Inferior parietal cortex (tissue), 1 donor: ENCODE measurements at regions not wholly inside any gene's neighbourhood (a gene's known extent, or its start where the extent isn't known, plus 50 kb on each side); places are given as distances from the start of the nearest gene placed in this dataset.
"Not testable (repeated sequence)": the region's sequence is repeated elsewhere in the genome, so short reads cannot be mapped to it uniquely, and the experiment has no call there.

Source experiments
- DNase-seq: peaks from one replicate; pipeline ENCODE4 v3.0.0-alpha.2; 2016; ENCODE audit errors: extremely low spot score

DNA sequence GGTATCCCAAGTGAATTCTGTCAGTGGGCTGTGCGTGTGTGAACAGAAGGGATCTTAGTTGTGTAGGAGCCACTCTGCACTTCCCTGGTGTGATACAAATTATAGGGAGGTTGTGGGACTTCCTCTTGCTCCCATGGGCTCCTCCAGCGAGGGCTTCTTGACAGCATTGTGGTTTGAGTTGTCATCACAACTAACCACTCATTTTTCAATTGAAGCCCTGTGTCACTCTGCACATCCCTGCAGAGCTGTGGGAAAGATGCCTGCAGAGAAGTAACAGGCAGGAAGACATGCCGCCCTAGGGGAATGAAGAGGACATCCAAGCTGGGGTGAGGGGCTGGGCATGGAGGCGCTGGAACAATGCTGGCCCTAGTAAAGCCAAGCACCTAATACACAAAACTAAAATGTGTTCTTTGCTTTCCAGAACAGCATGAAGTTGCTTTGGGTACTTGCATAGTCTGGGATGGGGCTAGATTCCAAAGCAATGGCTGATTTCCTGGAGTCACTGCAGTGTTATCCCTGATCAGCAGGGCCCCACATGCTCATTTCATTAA, 692.5 kb downstream of the TOX3 start:
- DNase-seq: no peak

DNA sequence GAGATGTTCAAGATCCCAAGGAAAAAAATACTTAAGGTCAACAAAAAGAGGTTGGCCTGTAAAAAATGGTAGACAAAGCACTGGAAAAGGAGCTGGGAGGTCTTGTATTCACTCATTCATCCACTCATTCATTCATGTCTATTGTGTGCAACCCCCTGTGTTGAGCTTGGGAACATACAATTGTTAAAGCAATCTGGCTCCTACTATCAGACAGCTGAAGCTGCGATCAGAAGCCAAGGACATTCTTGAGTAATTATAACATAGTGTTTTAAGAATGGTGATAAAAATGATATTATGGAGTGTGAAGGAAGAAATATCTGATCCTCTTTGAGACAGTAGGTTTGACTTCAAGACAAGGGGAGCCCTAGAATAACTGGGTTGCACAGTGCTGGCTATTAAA, 693.4 kb downstream of the TOX3 start:
- no peak for DNase-seq

DNA sequence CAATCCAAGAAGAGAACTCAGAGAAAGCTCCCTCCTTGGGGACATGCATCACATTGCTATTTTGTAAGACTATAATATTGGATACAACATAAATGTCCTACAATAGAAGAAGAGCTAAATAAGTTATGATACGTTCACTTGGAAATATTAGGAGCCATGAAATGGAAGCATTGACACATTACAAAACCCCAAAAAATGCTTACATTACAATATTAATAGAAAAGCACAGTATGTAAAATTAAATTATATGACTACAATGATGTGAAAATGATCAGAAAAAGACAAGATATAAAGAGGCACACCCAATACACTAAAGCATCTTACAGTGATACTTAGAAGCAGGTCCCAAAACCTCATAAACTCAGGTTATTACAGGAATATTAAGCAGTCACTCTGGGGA, 694.1 kb downstream of the TOX3 start:
- DNase-seq: no peak

DNA sequence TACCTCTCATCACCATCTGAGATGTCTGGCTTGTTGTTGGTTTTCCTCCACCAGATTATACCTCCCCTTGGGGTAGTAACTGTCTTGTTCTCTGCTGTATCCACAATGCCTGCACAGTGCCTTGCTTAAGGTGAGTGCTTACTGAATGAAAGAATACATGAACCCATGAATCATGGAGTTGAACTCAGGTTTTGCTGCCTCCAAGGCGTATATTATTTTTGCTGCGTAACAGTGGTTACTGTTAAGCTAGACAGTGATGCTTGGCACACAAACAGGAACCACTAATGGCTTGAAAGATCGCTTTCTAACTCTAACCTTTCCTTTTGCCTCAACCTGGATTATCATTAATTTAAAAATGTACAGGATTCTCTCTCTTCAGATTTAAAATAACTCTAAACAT, 695.8 kb downstream of the TOX3 start:
- no peak for DNase-seq

DNA sequence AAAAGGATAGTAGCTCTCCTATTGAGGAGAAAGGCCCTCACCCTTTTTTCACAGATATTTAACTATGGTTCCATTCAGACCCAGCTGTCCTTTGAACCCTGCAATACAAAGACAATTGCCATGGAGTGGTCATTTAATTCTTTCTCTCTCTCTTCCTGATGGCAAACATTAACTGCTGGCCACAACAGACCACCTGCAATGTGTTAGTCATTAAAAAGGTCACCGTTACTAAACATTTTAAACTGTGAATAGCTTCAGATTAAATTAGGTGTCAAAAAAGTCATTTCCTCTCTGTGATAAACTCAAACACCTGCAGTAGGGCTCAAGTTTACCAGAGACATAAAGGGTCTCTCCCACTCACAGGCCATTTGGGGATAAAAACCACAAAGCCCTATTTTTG, 697.2 kb downstream of the TOX3 start:
- DNase-seq: no peak

DNA sequence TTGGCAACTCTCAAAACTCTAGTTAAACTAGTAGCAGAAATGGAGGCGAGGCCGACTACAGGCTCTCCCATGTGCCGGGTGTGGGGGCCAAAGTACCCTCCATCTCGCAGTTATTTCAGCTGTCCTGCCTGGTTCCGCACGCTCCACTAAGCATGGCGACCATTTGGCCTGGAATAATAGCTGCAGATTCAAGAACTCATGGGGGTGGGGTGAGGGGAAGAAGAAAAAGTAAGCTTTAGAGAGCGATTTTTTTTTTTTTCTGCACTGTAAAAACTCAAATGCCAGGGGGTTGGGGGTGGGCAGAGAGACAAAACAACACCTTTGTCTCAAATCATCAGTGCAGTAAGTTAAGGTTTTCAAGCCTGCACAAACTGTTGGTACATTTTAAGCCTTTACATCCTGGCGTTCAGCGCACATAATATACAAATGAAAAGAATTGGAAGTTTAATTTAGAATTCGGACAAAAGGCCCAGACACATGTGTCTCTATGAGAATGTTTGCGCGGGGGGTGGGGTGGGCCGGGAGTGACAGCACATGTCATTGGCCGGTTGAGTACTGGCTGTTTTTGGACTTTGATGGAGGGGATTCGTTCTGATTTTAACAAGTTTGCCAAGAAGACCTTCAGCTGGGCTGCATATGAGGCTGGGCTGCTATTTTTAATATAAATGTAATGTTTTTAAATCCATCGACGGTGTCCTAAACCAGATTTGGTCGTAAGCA, 694.7 kb upstream of the SALL1 start:
- DNase-seq: no peak

DNA sequence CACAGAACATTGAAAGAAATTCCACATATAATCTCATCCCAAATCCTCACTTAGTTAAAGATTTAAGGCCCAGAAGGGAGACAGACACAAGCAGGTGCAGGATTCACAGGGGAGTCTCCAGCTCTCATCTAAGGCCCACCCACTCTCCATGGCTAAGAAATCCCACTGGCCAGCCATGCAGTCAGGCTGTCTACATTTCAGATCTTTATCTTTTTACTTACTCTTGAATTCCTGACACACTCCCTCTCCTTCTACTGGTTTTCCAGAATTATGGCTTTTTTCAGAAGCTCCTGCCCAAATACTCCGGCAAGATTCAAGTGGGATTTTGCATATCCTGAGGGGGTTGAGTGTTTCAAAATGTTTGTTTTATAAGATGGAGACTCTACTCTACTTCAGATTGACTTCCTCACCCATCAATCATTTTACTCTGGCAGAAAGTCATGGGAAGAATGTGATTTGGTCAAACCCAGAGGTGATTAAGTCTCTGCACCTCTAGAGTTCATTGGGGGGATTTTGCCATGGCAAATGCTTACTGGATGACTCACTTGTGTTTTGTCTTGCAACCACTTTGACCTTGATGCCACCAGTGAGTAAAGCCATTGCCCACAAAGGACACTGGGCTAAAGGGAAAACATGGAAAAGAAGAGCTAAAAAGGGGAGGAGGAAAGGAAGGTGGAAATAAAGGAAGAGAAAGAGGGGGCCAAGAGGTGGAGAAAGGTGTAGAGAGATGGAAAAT, 688.8 kb upstream of the SALL1 start:
- no peak for DNase-seq

DNA sequence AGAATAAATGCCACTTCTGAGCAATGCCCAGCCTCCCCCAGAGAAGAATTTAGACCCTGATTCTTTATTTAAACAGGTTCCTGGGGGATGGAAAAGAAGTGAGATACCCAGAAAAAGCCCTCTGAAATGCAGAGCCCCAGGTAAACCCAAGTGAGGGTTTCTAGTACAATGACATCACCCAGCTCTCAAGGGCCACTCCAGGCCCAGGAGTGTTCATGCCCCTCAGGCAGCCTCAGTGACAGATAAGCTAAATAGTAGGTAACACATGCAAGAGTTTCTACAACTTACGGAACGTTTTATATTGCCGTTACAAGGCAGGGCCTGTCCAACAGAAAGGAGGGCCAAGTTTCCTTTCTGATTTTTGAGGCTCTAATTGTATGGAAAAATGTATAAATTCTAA, 683.7 kb upstream of the SALL1 start:
- DNase-seq: no peak

DNA sequence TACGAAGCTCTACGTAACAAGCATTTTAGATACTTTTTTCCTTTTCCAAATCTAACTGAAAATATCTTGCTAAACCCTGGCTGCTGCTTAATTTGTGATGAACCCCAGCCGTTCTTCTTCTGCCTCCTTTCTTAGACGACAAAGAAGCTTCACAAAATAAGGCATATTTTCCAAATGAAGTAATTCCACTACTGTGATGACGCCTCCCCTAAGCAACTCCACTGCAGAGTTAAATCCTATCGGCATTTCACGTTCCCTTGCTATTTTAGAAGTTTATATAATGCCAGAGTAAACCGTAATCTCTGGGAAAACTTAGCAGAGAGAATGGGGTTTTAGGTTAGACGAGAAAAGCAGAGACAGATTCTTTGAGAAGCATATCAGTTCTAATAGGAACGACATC, 683.1 kb upstream of the SALL1 start:
- DNase-seq: no peak

DNA sequence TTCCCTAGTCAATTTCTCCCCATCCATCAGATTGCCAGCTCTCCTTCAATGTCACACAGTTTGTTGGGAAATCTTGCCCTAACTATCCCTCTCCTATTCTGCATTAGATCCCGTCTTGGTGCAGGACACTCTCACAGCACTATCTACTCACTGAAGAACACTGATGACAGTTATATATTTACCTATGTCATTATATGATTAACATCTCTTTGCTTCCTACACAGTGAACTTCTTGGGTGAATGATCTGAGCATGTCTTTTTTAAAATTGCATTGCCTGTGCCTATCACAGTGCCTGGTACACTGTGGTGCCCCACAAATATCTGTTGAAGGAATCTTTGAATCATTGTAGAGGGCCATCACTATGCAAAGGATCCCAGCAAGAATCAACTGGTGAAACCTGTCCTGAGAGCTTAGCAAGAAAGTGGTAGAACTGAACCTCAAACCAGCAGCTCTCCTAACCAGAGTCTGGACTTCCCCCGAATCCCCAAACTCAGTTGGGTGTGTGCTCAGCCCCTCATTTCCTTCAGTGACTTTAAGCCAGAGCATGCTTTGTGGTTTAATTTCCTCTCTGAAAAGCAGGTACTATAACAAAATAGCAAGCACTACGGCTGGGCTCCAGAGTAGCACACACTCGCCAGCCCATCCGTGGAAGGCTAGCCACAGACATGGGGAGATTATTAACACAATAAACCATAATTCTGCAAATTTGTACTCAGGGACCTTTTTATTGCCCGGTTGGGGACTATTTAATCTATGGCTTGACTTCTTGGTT, 680.7 kb upstream of the SALL1 start:
- no peak for DNase-seq

DNA sequence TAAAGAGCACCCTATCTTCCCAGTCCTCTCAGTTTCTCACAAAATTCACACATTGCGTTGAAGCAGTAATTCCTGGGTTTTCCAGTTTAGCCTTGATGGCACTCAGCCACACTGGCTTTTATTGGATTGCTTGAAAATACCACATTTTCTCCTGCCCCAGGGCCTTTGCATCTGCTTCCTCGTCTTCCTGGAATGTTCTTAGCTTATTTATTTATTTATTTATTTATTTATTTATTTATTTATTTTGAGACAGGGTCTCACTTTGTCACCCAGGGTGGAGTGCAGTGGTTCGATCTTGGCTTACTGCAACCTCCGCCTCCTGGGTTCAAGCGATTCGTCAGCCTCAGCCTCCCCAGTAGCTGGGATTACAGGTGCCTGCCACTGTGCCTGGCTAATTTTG, 680.0 kb upstream of the SALL1 start:
- not testable (repeated sequence) for DNase-seq

DNA sequence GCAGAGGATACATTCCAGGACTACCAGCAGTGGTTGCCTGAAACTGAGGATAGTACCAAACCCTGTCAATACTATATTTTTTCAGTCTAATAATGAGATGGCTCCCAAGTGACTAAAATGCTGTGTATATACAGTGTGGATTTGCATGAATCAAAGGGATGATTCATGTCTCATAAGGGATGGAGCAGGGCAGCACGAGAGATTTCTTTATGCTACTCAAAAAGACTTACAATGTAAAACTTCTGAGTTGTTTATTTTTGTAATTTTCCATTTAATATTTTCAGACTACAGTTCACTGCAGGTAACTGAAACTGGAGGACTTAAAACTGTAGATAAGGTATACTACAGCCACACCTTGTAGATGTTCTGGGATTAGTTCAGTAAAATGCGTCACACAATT, 674.7 kb upstream of the SALL1 start:
- DNase-seq: no peak

DNA sequence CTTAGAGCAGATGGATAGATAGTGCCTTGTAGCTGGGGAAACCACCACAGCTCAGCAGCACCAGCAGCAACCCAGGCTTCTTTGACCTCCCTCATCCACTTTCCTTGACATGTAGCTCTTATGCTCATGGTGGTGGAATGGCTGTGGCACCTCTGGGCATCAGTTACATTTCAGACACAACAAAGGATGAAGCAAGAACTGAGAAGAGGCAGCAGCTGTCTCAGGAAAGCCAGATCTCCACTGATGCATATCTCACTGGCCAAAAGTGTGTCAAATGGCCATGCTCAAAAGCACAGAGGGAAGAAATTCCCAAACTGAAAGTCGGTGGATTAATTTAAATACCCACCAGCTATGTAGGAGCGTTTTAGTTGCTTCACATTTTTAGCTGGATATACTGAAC, 671.4 kb upstream of the SALL1 start:
- no peak for DNase-seq

DNA sequence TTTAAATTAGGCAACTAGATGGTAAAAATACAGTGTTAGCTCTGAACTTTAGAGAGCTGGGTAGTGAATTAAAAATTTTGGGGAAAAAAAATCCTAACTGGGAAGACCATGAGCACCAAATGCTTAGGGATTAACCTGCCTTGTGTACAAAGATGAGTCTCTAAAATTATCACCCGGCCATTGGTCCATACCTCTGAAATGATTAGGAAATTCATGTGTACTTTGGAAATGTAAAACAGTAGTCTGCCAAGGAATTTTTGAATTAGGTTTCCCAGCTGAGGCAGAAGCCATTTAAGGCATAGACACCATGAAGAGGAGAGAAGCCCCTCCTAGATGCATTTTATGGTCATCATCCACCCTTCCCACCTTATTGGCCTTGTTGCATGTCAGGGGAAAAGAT, 670.5 kb upstream of the SALL1 start:
- DNase-seq: no peak

DNA sequence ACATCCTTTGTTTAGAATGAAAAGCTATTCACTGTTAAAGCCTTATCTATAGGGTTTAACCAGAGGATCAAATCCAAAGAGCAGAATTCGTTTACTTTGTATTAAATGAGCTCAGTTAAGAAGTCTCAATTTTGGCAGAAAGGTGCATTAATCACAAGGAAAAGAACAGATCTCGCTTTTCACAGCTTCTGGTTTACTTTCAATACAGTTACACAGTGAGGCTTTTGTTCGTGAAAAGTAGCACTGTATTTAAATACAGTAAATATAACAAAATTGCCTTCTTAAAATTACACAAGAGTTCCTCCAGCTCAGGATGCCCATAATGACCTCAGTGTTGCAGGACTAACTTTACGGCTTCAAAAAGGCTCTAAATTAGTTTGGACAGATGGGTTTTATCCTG, 669.1 kb upstream of the SALL1 start:
- DNase-seq: peak; percentile 2

DNA sequence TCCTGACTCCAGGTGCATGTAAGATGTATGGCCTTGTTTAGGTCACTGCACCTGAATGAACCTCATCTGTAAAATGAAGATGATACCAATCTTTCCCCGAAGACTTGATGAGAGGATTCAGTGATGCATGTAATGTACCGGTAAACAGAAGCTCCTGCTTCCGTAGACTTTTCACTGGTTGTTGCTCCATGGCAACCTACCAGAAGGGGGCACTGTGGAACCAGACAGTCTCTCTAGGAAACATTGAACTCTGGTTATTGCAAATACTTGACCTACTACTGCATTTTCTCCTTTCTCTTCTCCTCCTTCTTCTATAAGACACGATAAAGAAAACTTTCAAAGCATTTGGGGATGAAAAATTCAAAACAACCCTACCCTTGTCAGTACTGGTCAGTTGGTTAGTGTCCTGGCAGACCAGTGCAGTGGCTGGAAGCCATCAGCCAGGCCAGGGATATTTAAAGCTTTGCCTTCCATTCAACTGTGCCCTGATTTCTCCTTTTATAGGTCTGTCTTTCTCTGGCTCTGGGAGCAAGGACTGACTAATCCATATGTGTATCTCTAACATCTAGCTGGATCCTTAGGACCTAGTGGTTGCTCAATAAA, 667.4 kb upstream of the SALL1 start:
- DNase-seq: peak; percentile 23

DNA sequence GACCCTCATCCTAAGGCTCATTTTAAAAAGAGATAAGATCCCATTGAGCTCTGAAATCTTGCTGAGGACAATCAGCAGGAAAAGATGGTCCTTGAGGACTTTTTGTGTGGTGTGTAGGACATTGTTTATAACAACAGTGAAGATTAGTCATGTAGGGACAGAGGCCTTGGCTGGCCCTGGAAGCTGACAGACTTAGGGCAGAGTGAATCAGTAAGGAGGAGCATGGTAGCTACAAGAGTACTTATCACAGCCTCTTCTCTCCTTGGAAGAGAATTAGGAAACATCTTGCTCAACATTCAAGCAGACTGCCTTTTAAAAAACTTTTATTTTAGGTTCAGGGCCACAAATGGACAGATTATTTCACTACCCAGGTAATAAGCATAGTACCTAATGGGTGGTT, 665.9 kb upstream of the SALL1 start:
- DNase-seq: no peak

DNA sequence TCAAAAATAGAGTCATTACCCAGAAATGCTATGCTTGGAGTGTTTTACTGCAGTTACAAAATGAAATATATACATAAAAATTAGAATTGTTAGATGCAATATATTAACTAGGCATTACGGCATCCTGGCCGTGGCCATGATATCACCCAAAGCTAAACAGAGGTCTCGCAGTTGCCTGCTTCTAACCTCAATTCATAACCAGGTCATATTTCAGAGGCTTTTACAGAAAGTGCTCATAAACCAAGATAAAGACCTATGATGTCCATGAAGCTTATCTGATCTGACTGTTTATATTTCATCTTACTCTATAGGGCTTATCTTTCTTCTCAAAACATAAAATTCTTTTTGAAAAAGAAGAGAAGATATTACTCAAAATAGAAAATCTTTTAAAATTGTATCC, 664.5 kb upstream of the SALL1 start:
- DNase-seq: no peak

DNA sequence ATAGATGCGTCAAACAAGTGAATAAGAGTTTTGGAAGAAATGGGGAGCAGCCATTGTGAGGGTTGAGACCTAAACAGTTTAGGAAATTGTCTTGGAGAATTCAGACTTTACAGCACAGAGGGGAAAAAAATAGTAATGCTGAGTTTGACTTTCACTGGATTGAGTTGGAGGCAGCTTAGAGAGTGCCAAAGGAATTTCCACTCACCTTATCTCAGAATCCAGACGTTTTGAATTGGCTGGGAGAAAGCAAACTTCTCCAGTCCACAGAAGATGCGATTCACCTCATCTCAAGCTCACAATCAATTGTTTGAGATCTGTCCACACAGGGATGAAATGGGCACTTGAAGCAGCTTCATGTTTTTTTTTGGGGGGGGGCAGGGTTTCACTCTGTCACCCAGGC, 663.5 kb upstream of the SALL1 start:
- no peak for DNase-seq

DNA sequence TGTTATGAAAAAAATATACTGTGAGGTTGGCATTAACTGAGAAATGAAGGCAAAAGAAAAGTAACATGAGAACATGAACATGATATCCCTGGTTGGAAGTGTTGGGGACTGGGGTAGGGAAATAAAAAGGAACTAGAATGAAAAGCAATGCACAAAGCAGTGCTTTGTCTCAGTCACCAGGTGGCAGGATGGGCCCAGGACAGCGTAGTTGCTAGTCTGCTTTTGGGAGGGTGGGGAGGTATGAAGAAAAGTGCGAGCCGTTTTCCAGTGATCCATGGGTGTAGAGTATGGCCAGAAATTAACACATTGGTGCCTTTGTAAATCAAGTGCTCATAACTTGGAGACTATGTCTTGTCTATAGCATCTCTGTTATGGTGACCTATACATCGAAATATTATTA, 662.5 kb upstream of the SALL1 start:
- no peak for DNase-seq

DNA sequence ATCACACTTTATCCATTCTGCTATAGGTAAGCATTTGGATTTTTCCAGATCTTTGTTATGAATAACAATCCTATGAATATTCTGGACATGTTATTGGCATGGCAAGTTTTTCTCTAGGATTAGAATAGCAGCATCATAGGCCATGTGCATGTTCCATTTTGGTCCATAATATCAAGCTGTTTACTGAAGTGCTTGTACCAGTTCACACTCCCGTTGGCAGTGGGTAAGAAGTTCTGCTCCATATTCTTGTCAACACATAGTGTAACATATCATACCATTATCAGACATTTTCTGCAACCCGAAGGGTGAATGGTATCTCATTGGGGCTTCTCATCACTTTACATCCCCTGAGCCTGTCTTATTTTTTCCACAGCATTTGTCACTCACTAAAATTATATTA, 661.9 kb upstream of the SALL1 start:
- no peak for DNase-seq

DNA sequence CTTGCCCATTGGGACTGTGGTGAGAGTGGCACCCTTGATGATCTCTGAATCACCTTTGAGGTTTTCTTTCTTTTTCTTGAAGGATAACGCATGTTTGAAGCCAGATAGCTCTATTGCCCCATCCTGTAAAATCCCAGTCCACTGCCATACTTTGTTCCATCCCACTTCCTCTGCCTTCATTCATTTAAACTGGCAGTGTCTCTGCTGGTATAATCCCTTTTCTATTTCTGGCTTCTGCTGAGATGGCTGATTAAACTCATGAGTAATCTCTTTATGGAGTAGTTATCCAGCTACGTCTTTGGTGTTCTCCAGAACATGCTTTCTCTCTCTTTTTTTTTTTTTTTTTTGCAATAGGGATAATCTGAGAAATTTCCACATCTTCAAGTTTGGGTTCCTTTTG, 656.5 kb upstream of the SALL1 start:
- no peak for DNase-seq
